Smooth muscle cell (in vitro differentiated cells): ENCODE measurements at regions not wholly inside any gene's neighbourhood (a gene's known extent, or its start where the extent isn't known, plus 50 kb on each side); places are given as distances from the start of the nearest gene placed in this dataset.

Experiments
- DNase-seq: peaks from one replicate; lab custom pipeline; 2025; ENCODE audit not compliant: unreplicated experiment; lab: John Stamatoyannopoulos, UW
- H2AFZ ChIP-seq: fragments of 200-600 bp; sonication (generic); 2 replicates; pipeline ENCODE4 v1.6.0; 2016; ENCODE audit warnings: antibody characterized with exemption, low read depth, mild to moderate bottlenecking
- H3F3A ChIP-seq: fragments of 200-600 bp; sonication (generic); 2 replicates; pipeline ENCODE4 v1.6.0; 2017; ENCODE audit warnings: antibody characterized with exemption, low read depth
- H3K27ac ChIP-seq: fragments of 200-600 bp; sonication (generic); 2 replicates; pipeline ENCODE4 v1.5.1; 2016; ENCODE audit warnings: low read depth, mild to moderate bottlenecking
- H3K27me3 ChIP-seq: fragments of 200-600 bp; sonication (generic); 2 replicates; pipeline ENCODE4 v1.6.1; 2016; ENCODE audit warnings: low read depth, mild to moderate bottlenecking
- H3K36me3 ChIP-seq: fragments of 200-600 bp; sonication (generic); 2 replicates; pipeline ENCODE4 v1.5.1; 2016; ENCODE audit warnings: low read depth
- H3K4me1 ChIP-seq: fragments of 200-600 bp; sonication (generic); 2 replicates; pipeline ENCODE4 v1.5.1; 2016; ENCODE audit warnings: low read depth
- H3K4me2 ChIP-seq: fragments of 200-600 bp; sonication (generic); 2 replicates; pipeline ENCODE4 v1.6.0; 2016; ENCODE audit warnings: mild to moderate bottlenecking
- H3K4me3 ChIP-seq: fragments of 200-600 bp; sonication (generic); 2 replicates; pipeline ENCODE4 v1.5.1; 2016; ENCODE audit warnings: mild to moderate bottlenecking
- H3K79me2 ChIP-seq: fragments of 200-600 bp; sonication (generic); 2 replicates; pipeline ENCODE4 v1.6.0; 2016; ENCODE audit warnings: low read depth, mild to moderate bottlenecking
- H3K9ac ChIP-seq: fragments of 200-600 bp; sonication (generic); 2 replicates; pipeline ENCODE4 v1.6.0; 2016; ENCODE audit warnings: low read depth
- H3K9me3 ChIP-seq: fragments of 200-600 bp; sonication (generic); replicated peaks from 2 replicates; pipeline ENCODE4 v1.5.1; 2016; ENCODE audit warnings: low read depth
- H4K20me1 ChIP-seq: fragments of 200-600 bp; sonication (generic); 2 replicates; pipeline ENCODE4 v1.6.0; 2016; ENCODE audit warnings: low read depth
- WGBS: methylation state at CpG from one replicate; pipeline ENCODE4 v1.1.7; 2016; ENCODE audit warnings: low lambda C conversion rate; 5-methylcytosine and 5-hydroxymethylcytosine counted together
- TF ChIP-seq, protein P1 (sequence below): fragments of 200-600 bp; sonication (generic); IDR thresholded peaks from 2 replicates; pipeline ENCODE4 v1.5.1; 2017; ENCODE audit warnings: borderline replicate concordance, mild to moderate bottlenecking, antibody characterized with exemption; ENCODE audit not compliant: insufficient read depth, poor library complexity, severe bottlenecking

DNA sequence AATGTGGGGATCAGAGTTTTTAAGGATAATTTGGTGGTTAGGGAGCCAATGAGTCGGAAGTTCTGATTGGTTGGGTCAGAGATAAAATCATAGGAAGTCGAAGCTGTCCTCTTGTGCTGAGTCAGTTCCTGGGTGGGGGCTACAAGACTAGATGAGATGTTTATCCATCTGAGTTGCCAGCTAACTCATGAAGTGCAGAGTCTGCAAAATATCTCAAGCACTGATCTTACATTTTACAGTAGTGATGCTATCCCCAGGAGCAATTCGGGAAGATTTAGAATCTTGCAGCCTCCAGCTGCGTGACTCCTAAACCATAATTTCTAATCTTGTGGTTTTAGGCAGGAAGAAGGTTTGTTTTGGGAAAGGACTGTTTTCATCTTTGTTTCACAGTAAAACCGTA lies 565.8 kb upstream of the SPANXN1 start:
- H3K36me3 ChIP-seq, result no peaks in the 10 kb centered on the region
- WGBS, result 48% methylated on average over 5 of the region's 5 CpGs
- TF ChIP-seq, protein P1, sequence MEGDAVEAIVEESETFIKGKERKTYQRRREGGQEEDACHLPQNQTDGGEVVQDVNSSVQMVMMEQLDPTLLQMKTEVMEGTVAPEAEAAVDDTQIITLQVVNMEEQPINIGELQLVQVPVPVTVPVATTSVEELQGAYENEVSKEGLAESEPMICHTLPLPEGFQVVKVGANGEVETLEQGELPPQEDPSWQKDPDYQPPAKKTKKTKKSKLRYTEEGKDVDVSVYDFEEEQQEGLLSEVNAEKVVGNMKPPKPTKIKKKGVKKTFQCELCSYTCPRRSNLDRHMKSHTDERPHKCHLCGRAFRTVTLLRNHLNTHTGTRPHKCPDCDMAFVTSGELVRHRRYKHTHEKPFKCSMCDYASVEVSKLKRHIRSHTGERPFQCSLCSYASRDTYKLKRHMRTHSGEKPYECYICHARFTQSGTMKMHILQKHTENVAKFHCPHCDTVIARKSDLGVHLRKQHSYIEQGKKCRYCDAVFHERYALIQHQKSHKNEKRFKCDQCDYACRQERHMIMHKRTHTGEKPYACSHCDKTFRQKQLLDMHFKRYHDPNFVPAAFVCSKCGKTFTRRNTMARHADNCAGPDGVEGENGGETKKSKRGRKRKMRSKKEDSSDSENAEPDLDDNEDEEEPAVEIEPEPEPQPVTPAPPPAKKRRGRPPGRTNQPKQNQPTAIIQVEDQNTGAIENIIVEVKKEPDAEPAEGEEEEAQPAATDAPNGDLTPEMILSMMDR, result no peak
- no peaks in the 10 kb centered on the region for H3K4me1 ChIP-seq
- no peaks in the 10 kb centered on the region for H3F3A ChIP-seq
- no peaks in the 10 kb centered on the region for H3K79me2 ChIP-seq
- no peak overlapping the region for H3K9ac ChIP-seq
- H3K27ac ChIP-seq, result peak overlapping the region; percentile 79
- H3K4me3 ChIP-seq, result no peak overlapping the region
- H3K27me3 ChIP-seq, result no peaks in the 10 kb centered on the region
- no peak overlapping the region for H2AFZ ChIP-seq
- H3K9me3 ChIP-seq, result no peaks in the 10 kb centered on the region
- no peaks in the 10 kb centered on the region for H4K20me1 ChIP-seq
- H3K4me2 ChIP-seq, result peak overlapping the region; percentile 25
- DNase-seq, result no peak

- DNase-seq, result no peak
- H3K9me3 ChIP-seq, result no peaks in the 10 kb centered on the region
- TF ChIP-seq, protein P1, result no peak
Observed at GRCh38 chrX:144683247-144683646, 564.1 kb upstream of the SPANXN1 start.

GRCh38 chrX:144709841-144710240 lies 537.5 kb upstream of the SPANXN1 start:
- TF ChIP-seq, protein P1, result no peak
- H3K36me3 ChIP-seq, result no peaks in the 10 kb centered on the region
- no peaks in the 10 kb centered on the region for H4K20me1 ChIP-seq
- no peak overlapping the region for H3K9ac ChIP-seq
- no peak for DNase-seq
- no peaks in the 10 kb centered on the region for H3K9me3 ChIP-seq
- H3K4me1 ChIP-seq, result no peaks in the 10 kb centered on the region
- no peaks in the 10 kb centered on the region for H3F3A ChIP-seq
- no peak overlapping the region for H2AFZ ChIP-seq
- WGBS, result 47% methylated on average over 2 of the region's 2 CpGs
- H3K79me2 ChIP-seq, result no peaks in the 10 kb centered on the region
- no peak overlapping the region for H3K4me2 ChIP-seq
- no peaks in the 10 kb centered on the region for H3K27me3 ChIP-seq
- no peak overlapping the region for H3K4me3 ChIP-seq
- no peak overlapping the region for H3K27ac ChIP-seq

More at GRCh38 chrX:144683247-144683646, 564.1 kb upstream of the SPANXN1 start:
- Histone ChIP-seq H4K20me1 (no peaks in the 10 kb centered on the region), H3K4me2 (no peak overlapping the region), H3K27ac (no peak overlapping the region), H3K79me2 (no peaks in the 10 kb centered on the region), H3K9ac (no peak overlapping the region), H3K4me3 (no peak overlapping the region), H3F3A (no peaks in the 10 kb centered on the region), H3K36me3 (no peaks in the 10 kb centered on the region), H3K27me3 (no peaks in the 10 kb centered on the region), H3K4me1 (no peaks in the 10 kb centered on the region), H2AFZ (no peak overlapping the region)
- 82% methylated on average over 4 of the region's 4 CpGs for WGBS

DNA sequence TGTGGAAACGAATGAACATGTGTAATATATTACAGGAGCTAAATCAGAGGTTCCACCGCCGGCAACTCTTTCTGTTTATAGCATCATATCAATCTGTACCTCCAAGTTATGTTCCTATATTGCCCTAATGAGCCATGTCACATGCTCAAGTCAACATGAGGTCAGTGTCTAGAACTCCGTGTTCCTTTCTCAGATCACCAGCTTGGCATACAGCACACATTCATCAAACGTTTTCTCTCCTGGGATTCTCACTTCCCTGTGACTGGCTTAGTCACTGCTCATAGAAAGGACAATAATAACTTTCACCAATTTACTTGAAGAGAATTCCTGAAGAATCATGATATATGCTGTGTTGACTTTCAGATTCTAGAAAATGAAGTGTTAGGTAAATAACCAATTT lies 532.0 kb upstream of the SPANXN1 start:
- TF ChIP-seq, protein P1, result no peak
- H2AFZ ChIP-seq, result no peak overlapping the region

More for the DNA sequence above, 532.0 kb upstream of the SPANXN1 start:
- H3K4me1 ChIP-seq, result no peaks in the 10 kb centered on the region
- no peaks in the 10 kb centered on the region for H3K36me3 ChIP-seq
- no peaks in the 10 kb centered on the region for H3F3A ChIP-seq
- H3K4me3 ChIP-seq, result no peak overlapping the region
- H4K20me1 ChIP-seq, result no peaks in the 10 kb centered on the region
- H3K9me3 ChIP-seq, result no peaks in the 10 kb centered on the region
- no peak overlapping the region for H3K27ac ChIP-seq
- DNase-seq, result no peak
- H3K79me2 ChIP-seq, result no peaks in the 10 kb centered on the region
- no peak overlapping the region for H3K9ac ChIP-seq
- H3K27me3 ChIP-seq, result no peaks in the 10 kb centered on the region
- 79% methylated on average over 5 of the region's 5 CpGs for WGBS
- no peak overlapping the region for H3K4me2 ChIP-seq
